ENCODE measurements at regions not wholly inside any gene's neighbourhood (a gene's known extent, or its start where the extent isn't known, plus 50 kb on each side); places are given as distances from the start of the nearest gene placed in this dataset.
"Not testable (repeated sequence)": the region's sequence is repeated elsewhere in the genome, so short reads cannot be mapped to it uniquely, and the experiment has no call there.

DNA sequence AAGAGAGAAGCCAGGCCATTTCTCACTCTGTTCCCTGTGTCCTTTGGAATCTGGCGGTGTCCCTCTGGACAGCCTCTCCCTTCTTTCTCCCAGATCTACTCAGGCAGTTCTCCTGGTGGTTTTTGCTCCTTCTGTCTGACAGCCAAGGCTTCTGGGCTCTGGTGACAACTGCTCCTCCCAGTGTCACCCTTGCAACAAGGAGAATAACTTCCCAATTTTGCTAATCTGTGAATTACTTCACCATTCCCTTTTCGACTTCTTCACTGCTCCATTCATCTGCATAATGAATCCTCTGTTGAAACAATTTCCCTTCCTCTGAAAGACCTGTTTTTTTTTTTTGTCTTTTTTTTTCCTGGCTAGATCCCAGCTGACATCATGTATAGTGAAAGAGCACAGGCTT is 56.3 kb upstream of the PDE3B start:
- DNase-seq, result no peak
- Histone ChIP-seq H3K27me3 (replicated peaks; ENCODE audit: control insufficient read depth, insufficient read depth, low read length, poor library complexity, severe bottlenecking) (no peaks in the 10 kb centered on the region), H3K9me3 (ENCODE audit: control insufficient read depth, low read length) (no peaks in the 10 kb centered on the region), H3K4me3 (ENCODE audit: insufficient read depth, low read depth, low read length, poor library complexity, severe bottlenecking) (no peak overlapping the region), H3K4me1 (ENCODE audit: control insufficient read depth, insufficient read depth, low read length, poor library complexity, severe bottlenecking) (no peaks in the 10 kb centered on the region), H3K36me3 (ENCODE audit: control insufficient read depth, insufficient read depth, low read length) (no peaks in the 10 kb centered on the region), H3K27ac (ENCODE audit: insufficient read depth, low read length, poor library complexity, severe bottlenecking) (no peak overlapping the region)

DNA sequence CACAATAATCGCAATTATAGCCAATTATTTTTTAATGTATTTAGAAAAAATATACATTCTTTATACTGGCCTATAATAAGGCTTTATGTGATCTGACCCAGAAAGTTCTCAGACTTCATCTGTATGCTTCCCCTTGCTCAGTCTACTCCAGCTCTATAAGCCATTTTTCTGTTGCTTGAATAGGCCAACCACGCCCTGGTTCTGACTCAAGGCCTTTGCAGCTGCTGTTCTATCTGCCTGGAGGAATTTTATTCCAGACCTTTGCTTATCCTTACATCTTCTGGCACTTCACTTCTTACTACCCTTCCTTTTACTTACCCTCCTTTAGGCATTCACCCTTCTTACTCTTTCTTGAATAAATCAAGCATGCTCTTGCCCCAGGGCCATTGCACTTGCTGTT is 54.9 kb upstream of the PDE3B start:
- Histone ChIP-seq H3K9me3 (ENCODE audit: control insufficient read depth, low read length) (no peaks in the 10 kb centered on the region), H3K4me1 (ENCODE audit: control insufficient read depth, insufficient read depth, low read length, poor library complexity, severe bottlenecking) (no peaks in the 10 kb centered on the region), H3K27me3 (replicated peaks; ENCODE audit: control insufficient read depth, insufficient read depth, low read length, poor library complexity, severe bottlenecking) (no peaks in the 10 kb centered on the region), H3K27ac (ENCODE audit: insufficient read depth, low read length, poor library complexity, severe bottlenecking) (no peak overlapping the region), H3K4me3 (ENCODE audit: insufficient read depth, low read depth, low read length, poor library complexity, severe bottlenecking) (no peak overlapping the region), H3K36me3 (ENCODE audit: control insufficient read depth, insufficient read depth, low read length) (no peaks in the 10 kb centered on the region)
- DNase-seq, result no peak

DNA sequence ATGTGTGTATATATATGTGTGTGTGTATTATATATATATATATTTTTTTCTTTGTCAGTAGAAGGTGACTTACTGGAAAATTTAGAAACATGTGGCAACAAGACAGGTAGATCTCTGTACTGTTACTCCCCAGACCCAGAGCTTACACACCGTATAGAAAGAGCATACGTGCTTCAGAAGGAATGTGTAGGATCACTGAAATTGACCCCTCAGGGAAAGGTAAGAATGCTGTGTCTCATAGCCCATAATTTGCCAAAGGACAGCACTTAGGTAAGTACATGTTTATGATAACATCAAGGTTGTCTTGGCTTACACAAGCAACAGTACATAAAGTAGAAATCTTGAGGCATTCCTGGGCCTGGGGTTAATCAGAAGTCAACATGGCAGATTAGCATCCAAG is 54.2 kb upstream of the PDE3B start:
- DNase-seq, result no peak
- Histone ChIP-seq H3K9me3 (ENCODE audit: control insufficient read depth, low read length) (no peaks in the 10 kb centered on the region), H3K36me3 (ENCODE audit: control insufficient read depth, insufficient read depth, low read length) (no peaks in the 10 kb centered on the region), H3K4me1 (ENCODE audit: control insufficient read depth, insufficient read depth, low read length, poor library complexity, severe bottlenecking) (no peaks in the 10 kb centered on the region), H3K27ac (ENCODE audit: insufficient read depth, low read length, poor library complexity, severe bottlenecking) (no peak overlapping the region), H3K27me3 (replicated peaks; ENCODE audit: control insufficient read depth, insufficient read depth, low read length, poor library complexity, severe bottlenecking) (no peaks in the 10 kb centered on the region), H3K4me3 (ENCODE audit: insufficient read depth, low read depth, low read length, poor library complexity, severe bottlenecking) (no peak overlapping the region)

DNA sequence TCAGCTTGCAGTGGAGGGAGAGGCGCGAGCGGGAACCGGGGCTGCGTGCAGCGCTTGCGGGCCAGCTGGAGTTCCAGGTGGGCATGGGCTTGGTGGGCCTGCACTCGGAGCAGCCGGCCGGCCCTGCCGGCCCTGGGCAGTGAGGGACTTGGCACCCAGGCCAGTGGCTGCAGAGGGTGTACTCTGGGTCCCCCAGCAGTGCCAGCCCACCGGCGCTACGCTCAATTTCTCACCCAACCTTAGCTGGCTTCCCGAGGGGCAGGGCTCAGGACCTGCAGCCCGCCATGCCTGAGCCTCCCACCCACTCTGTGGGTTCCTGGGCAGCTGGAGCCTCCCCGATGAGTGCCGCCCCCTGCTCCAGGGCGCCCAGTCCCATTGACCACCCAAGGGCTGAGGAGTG is 52.6 kb upstream of the PDE3B start:
- DNase-seq; H3K4me1 ChIP-seq (ENCODE audit: control insufficient read depth, insufficient read depth, low read length, poor library complexity, severe bottlenecking); H3K4me3 ChIP-seq (ENCODE audit: insufficient read depth, low read depth, low read length, poor library complexity, severe bottlenecking); H3K27ac ChIP-seq (ENCODE audit: insufficient read depth, low read length, poor library complexity, severe bottlenecking); H3K27me3 ChIP-seq (replicated peaks; ENCODE audit: control insufficient read depth, insufficient read depth, low read length, poor library complexity, severe bottlenecking); H3K36me3 ChIP-seq (ENCODE audit: control insufficient read depth, insufficient read depth, low read length); H3K9me3 ChIP-seq (ENCODE audit: control insufficient read depth, low read length): not testable (repeated sequence)

DNA sequence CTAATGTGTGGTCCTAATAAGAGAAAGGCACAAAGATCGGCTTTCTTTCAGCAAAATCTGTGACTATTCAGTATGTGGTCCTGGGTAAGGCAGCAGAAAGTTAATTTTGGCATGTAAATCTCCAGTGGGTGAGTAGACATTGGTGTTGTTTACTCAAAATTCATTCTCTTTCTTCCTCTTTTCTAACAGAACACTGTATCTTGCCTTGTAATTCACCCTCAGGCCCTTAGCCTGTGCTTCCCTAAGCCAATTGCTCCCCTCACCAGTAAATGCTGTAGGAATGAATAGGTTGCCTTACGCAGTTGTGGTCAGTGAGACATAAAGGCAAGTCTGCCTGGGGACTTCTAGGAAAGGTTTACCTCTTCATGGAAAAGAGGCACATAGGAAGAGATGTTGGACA is 49.9 kb upstream of the PDE3B start:
- no peaks in the 10 kb centered on the region for H3K4me1 ChIP-seq (ENCODE audit: control insufficient read depth, insufficient read depth, low read length, poor library complexity, severe bottlenecking)
- H3K27ac ChIP-seq (ENCODE audit: insufficient read depth, low read length, poor library complexity, severe bottlenecking), result no peak overlapping the region
- no peaks in the 10 kb centered on the region for H3K9me3 ChIP-seq (ENCODE audit: control insufficient read depth, low read length)
- no peaks in the 10 kb centered on the region for H3K36me3 ChIP-seq (ENCODE audit: control insufficient read depth, insufficient read depth, low read length)
- no peaks in the 10 kb centered on the region for H3K27me3 ChIP-seq (replicated peaks; ENCODE audit: control insufficient read depth, insufficient read depth, low read length, poor library complexity, severe bottlenecking)
- DNase-seq, result no peak
- no peak overlapping the region for H3K4me3 ChIP-seq (ENCODE audit: insufficient read depth, low read depth, low read length, poor library complexity, severe bottlenecking)
